DND-41 (cell line): ENCODE measurements at regions not wholly inside any gene's neighbourhood (a gene's known extent, or its start where the extent isn't known, plus 50 kb on each side); places are given as distances from the start of the nearest gene placed in this dataset.

Source experiments
- CTCF ChIP-seq: IDR thresholded peaks from 2 replicates; pipeline ENCODE4 v1.5.1; 2012; ENCODE audit warnings: borderline replicate concordance, low read length, moderate library complexity, mild to moderate bottlenecking; ENCODE audit not compliant: poor library complexity, severe bottlenecking; ENCODE audit errors: extremely low read depth
- EZH2 ChIP-seq: IDR thresholded peaks from 3 replicates; pipeline ENCODE4 v1.6.1; 2012; ENCODE audit warnings: borderline replicate concordance, low read depth, mild to moderate bottlenecking, moderate library complexity, low read length, inconsistent platforms; ENCODE audit not compliant: severe bottlenecking

DNA sequence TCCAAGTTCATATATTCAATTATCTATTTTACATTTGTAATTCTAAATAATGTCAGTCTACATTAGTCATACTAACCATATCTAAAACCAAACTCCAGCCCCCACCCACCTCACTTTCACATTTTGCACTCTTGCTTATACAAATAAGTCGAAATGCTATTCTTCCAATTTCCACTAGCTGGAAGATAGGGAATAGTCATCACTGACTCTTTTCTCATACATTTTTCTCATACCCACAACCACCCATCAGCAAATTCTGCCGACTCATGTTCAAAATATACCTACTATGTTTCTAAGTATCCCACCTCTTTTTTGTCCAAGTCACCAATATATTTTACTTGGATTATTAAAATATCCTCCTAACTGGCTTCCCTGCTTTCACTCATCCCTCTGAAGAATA, 93.2 kb upstream of the DGKB start:
- TF ChIP-seq CTCF (no peak), EZH2 (no peak)
